Transverse colon (tissue), 4 donors: ENCODE measurements at regions not wholly inside any gene's neighbourhood (a gene's known extent, or its start where the extent isn't known, plus 50 kb on each side); places are given as distances from the start of the nearest gene placed in this dataset.

Source experiments
- CTCF ChIP-seq, 5 experiments: fragments of 200-600 bp in 3 of 5; fragments of 450-650 bp in 2 of 5; sonication (generic) in 3 of 5; IDR thresholded peaks; 1 replicate in 2 of 5; 2 replicates in 3 of 5; pipeline ENCODE4 v1.5.1; 2016 to 2017; ENCODE audit warnings: antibody characterized with exemption in 5 of 5, inconsistent platforms in 3 of 5, mild to moderate bottlenecking in 2 of 5, moderate library complexity in 1 of 5
- EP300 ChIP-seq: sonication (generic); formaldehyde crosslinking; IDR thresholded peaks from one replicate; pipeline ENCODE4 v1.6.1; 2017; ENCODE audit warnings: antibody characterized with exemption, low read depth
- POLR2A ChIP-seq: fragments of 450-650 bp; IDR thresholded peaks from one replicate; pipeline ENCODE4 v1.6.1; 2016; ENCODE audit warnings: antibody characterized with exemption, mild to moderate bottlenecking, moderate library complexity
- POLR2AphosphoS5 ChIP-seq, 3 donors: sonication (generic); formaldehyde crosslinking; IDR thresholded peaks; one replicate each; pipeline ENCODE4 v1.6.1; 2016; ENCODE audit warnings: antibody characterized with exemption in 3 of 3

- no peak for TF ChIP-seq CTCF (IDR thresholded peaks at IDR 0.05)
- TF ChIP-seq POLR2A = no peak
- TF ChIP-seq POLR2AphosphoS5 (IDR thresholded peaks at IDR 0.05) = no peak
- TF ChIP-seq EP300 = no peak
Observed at GRCh38 chr12:58703866-58704265, 216.4 kb downstream of the LRIG3 start.
